Stimulated activated CD4-positive, alpha-beta T cell treated with anti-CD3 and anti-CD28 coated beads, Interleukin-1b, Interleukin-23, amount 100 ng/mL, for 48 hours (primary cell): ENCODE measurements at regions not wholly inside any gene's neighbourhood (a gene's known extent, or its start where the extent isn't known, plus 50 kb on each side); places are given as distances from the start of the nearest gene placed in this dataset.
"Not testable (repeated sequence)": the region's sequence is repeated elsewhere in the genome, so short reads cannot be mapped to it uniquely, and the experiment has no call there.

Source experiments
- DNase-seq: peaks from one replicate; pipeline ENCODE4 v3.0.0-alpha.2; 2020

DNA sequence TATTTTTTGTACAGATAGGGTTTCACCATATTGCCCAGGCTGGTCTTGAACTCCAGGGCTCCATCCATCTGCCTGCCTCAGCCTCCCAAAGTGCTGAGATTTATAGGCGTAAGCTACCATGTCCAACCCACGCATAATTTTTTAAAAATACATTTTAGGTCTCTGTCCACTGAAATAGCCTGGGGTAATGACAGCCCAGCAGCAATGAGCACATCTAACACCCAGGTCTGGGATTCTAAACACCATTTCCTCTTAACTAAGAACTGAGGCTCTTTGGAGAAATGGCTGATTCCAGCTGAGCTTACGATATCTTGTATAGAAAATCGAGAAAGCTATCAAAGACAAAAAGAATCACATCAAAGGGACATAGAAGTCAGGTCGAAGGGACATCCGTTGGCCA lies 245.3 kb downstream of the PARN start:
- DNase-seq = no peak

DNA sequence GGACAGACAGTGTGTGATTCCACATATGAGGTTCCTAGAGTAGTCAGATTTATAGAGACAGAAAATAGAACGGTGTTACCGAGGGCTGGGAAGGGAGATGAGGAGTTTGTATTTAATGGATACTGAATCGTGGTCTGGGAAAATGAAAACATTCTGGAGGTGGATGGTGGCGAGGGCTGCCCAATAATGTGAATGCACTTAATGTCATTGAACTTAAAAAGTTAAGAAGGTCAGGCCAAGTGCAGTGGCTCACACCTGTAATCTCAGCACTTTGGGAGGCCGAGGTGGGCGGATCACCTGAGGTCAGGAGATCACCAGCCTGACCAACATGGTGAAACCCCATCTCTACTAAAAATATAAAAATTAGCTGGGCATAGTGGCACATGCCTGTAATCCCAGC lies 246.2 kb downstream of the PARN start:
- DNase-seq = not testable (repeated sequence)

DNA sequence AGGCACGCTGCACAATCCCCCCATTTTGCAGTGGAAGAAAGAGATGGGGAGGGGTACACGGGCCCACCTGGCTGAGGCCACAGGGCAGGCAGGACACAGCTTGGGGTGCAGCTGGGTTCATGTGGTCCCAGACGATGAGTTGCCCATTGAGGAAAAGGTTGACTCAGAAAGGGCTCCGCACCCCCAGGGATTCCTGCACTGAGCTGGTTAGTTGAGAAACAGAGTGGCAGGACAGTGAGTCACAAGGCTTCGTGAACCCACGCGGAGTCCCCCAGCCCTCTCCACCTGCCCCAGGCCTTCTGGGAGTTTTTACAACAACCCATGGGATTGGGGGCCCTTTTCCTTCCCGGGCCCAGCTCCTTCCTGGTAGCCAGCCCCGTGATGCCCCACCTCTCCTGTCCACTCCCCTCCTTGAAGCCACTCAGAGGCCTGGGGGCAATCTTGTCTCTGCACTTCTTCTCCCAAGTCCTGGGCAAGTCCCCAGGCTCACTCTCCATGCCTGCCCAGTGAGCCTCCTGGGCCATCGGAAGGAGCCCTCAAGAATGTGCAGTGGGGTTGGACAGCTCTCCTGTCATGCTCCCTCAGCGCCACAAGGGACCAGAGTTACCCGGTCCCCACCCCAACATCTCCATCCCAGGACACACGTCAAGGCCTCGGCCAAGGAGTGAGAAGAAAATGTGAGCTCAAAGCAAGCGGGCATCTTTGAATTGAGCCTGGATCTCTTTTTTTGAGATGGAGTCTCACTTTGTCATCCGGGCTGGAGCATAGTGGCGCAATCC lies 251.2 kb downstream of the PARN start:
- no peak for DNase-seq

DNA sequence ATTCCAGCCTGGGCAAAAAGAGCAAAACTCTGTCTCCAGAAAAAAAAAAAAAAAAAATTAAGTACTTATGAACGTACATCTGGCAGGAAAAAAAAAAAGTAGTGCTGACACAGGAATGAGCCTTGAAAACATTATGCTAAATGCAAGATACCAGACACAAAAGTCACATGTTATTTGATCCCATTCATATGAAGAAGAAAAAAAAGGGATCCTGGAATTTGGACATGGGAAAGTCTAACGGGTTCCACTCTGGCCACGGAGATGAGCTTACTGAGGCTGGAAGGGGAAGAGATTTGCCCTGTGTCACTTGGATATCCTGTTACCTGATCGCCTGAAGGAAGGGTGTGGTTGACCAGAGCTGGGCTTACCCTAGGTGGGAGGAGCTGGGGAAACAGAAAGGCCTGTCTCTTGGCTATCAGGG lies 251.9 kb downstream of the PARN start:
- no peak for DNase-seq

DNA sequence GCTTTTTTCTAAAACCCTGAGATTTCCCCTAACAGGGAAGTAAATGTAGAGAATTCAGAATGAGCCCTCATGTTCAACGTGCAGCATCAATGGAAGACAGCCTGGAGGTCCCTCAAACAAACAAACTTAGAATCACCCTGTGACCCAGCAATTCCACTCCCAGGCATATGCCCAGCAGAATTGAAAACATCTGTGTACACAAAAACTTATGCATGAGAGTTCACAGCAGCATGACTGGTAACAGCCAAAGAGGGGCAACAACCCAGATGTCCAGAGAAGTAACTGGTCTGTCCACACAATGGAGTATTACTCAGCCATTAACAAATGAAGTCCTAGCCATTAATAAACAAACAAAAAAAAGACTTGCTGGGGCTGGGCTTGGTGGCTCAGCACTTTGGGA lies 252.7 kb downstream of the PARN start:
- DNase-seq = no peak

DNA sequence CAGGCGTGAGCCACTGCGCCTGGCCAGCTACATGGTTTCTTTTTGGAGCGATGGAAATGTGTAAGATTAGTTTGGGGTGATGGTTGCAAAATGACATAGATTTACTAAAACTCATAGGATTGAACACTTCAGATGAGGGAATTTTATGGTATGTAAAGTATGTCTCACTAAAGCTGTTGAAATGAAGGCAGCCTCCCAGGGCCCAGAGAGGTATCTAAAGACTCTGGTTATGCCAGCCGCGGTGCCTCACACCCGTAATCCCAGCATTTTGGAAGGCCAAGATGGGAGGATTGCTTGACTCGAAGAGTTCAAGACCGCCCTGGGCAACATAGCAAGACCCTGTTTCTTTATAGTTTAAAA lies 254.9 kb downstream of the PARN start:
- no peak for DNase-seq

DNA sequence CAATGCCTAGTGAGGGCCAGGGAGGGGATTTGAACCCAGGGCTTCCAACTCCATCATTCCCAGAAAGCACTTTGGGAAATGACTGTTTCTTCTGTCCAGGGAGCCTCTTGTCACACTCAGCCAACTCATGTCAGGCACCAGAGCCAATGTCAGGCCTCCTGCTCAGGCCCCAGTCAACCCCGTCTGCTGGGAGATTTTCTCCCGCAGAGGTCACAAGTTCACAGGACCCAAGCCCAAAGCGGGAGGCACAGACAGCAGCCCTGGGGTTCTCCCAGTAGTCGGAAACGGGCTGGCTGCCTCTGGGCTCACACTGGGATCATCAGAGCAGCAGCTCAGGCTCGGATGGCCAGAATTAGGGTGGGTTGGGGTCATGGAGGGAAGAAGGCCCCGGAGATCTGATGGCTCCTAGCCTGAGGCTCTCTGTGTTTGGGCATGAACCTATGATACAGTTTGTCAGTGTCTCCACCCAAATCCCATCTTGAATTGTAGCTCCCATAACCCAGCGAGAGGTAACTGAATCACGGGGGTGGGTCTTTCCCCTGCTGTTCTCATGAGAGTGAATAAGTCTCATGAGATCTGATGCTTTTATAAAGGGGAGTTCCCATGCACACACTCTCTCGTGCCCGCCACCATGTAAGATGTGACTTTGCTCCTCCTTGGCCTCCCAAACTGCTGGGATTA lies 255.5 kb downstream of the PARN start:
- no peak for DNase-seq

DNA sequence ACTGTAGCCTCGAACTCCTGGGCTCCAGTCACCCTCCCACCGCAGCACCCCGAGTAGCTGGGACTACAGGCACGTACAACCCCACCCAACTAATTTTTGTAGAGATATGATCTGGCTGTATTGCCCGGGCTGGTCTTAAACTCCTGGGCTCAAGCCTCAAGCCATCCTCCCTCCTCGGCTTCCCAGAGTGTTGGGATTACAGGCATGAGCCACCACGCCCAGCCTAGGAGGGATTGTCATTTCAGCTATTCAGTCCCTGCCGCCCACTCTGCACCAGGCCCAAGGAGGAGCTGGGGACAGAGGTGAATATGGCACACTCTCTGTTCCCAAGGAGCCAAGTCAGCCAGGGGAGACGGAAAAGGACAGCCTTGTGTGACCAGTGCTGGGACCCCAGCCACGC lies 256.2 kb downstream of the PARN start:
- no peak for DNase-seq

DNA sequence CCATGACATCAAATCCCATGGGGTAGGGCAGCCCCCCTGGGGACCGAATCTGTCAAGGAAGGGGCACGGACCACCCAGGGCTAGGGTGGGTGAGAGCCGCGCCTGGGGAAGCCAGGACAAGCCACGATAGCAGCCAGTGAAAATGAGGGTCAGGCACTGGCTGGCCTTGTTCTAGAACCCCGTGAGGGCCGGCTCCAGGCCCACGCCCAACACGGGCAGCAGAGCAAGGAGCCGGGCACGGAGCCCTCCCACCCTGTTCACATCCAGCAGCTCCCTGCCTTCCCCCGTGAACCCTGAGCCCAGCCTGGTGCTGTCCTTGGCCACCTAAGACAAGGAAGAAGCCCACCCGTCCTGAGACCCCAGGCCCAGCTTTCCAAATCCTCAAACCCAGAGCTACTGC lies 256.7 kb downstream of the PARN start:
- DNase-seq = no peak

DNA sequence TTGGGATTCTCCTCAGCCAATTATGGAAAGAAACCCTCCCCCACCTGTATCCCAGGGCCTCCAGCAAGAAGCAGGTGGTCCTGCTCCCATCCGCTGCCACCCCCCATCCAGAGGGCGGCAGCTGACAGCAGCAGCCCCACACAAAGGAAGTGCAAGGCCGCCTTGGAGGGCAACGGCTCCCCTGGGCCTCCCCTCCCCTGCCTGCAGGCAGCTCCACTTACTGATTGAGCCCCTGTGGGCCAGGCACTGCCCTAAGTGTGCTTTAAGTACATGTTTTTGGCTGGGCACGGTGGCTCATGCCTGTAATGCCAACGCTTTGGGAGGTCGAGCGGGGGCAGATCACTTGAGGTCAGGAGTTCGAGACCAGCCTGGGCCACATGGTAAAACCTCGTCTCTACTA lies 257.6 kb downstream of the PARN start:
- no peak for DNase-seq

DNA sequence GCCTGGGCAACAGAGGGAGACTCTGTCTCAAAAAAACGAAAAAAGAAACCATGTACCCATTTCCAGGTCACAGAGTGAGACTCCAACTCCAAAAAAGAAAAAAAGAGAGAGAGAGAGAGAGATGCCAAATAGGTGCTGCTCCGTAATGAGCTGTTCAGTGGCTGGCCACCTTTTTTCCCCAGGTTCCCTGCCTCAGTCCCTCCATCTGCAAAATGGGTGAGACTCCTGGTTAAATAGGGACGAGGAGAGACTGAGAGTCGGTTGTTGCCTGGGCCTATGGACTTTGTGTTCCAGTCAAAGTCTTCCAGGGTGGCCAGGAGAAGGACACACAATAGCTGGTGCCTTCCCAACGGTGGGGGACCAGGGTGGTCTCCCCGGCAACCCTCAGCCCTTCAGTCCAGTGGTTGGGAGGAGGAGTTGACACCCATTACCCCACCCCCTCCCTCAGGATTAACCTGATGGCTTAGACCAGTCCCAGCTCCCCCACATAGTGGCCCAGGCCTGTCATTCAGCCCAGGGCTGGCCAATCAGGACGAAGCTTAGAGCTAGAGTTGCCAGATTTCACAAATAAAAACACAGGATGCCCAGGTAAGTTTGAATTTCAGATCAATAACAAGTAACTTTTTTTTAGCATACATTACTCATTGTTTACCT lies 258.2 kb downstream of the PARN start:
- no peak for DNase-seq

DNA sequence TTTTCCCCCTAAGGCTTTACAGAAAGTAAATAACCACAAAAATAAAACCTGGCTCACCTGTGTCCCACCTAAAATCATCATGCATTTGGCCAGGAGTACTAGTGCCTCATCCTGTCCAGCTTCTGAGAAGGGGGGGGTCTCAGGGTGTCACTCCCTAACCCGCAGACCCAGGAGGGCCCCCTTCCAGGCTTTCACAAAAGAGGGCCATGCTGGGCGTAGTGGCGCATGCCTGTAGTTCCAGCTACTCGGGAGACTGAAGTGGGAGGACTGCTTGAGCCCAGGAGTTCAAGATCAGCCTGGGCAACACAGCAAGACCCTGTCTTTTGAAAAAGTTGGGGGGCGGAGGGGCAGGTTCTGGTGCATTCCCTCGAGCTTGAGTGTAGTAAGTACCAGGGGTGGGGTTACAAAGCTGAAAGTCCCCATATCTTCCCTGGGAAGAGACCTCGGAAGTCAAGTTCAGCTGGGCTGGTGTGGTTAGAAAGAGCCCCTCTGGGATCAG lies 259.3 kb downstream of the PARN start:
- DNase-seq = no peak

DNA sequence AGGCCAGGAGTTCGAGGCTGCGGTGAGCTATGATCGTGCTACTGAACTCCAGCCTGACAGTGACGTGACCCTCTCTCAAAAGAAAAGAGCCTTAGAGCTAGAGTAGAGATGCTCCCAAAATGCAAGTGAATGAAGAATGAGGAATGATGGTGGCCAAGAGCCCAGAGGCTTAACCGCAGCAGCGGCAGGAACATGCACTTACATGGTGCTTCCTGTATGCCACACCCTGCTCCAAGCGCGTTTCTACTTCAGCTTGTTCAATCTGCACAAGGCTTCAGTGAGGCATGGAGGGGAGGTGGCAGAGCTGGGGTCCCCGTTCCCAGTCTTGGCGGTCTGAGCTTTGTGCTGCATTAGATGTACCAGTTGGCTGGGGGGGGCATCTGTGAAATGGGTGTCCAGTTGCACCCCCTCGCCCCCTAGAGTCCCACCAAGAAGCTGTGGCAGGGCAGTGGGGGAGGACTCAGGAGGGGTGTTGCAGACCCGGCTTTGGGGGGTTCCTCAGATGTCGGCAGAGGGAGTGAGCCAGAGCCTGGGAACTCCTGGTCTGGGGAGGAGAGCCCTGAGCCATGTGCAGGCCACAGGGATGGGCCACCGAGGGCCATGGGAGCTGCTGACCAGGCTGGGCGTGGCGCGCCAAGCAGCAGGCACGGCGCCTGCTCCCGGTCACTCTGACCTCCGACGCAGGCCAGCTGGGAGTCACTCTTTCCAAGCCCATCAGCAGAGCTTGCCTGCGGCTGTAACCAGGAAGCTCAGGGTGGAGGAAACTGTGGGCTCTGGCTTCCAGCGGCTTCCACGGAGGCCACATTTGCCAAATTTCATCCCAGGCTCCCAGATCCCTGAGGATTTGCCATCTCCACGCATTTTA lies 260.1 kb downstream of the PARN start:
- DNase-seq = no peak

DNA sequence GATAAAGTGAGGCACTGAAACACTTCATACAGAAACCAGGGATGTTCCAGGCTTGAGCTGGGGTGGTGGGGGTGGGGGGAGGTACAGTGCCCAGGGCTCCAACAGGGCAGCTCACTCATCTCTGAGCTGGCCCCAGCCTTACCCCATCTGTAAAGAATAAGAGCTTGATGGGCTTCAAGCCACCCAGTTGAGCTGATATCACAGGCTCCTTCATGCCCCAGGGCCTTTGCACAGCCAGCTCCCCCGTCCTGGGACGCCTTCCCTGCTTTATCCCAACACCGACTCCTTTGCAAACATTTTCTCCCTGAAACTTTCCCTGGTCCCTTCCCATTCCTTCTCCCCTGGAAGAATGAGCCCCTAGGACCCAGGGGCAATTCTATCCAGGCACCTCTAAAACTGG lies 261.7 kb downstream of the PARN start:
- no peak for DNase-seq

DNA sequence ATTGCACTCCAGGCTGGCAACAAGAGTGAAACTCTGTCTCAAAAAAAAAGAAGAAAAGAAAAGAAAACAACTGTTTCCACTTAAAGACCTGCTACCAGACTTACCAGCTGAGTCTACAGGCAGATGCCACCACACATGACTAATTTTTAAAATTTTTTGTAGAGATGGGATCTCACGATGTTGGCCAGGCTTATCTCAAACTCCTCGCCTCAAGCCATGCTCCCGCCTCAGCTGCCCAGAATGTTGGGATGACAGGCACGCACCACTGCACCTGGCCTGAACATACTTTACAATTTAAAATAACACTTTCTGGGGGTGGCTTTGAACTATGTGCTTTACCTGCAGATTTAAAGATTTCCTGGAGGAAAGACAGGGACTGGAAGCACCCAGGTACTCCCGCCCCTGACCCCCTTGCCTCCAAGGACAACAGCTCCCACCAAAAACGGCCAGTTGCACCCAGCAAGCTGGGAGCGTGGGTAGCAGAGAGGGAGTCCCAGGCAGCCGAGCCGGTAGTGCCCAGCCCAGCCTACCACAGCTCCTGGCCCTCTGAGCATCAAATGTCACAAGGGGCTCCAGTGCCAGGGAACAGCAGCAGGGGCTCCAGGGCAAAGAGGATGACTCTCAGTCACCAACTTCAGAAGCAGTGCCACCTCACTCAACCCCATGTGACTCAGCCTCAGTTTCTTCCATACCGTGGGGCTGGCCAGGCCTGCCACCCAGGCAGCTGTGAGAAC lies 262.9 kb downstream of the PARN start:
- DNase-seq = no peak

DNA sequence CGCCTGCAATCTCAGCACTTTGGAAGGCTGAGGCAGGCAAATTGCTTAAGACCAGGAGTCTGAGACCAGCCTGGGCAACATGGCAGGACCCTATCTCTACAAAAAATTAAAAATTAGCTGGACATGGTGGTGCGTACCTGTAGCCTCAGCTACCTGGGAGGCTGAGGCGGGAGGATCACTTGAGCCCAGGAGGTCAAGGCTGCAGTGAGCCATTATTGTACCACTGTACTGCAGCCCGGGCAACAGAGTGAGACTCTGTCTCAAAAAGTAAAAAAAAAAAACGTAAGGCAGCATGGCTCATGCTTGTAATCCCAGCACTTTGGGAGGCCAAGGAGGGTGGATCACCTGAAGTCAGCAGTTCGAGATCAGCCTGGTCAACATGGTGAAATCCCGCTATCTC lies 263.6 kb downstream of the PARN start:
- DNase-seq = no peak

DNA sequence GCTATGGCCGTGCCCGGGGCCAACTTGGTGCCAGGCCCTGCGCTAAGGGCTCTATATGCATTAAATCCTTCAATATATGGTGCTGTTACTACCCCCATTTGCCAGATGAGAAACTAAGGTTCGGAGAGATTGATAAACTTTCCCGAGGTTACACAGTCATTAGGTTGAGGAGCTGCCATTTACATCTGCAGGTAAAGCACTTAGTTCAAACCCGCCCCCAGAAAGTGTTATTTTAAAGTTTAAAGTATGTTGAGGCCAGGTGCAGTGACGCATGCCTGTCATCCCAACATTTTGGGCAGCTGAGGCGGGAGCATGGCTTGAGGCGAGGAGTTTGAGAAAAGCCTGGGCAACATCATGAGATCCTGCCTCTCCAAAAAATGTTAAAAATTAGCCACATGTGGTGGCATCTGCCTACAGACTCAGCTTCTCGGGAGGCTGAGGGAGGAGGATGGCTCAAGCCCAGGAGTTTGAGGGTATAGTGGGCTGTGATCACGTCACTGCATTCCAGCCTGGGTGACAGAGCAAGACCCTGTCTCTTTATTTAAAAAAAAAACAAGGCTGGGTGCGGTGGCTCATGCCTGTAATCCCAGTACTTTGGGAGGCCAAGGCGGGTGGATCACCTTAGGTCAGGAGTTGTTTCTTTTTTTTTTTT lies 264.7 kb downstream of the PARN start:
- no peak for DNase-seq

DNA sequence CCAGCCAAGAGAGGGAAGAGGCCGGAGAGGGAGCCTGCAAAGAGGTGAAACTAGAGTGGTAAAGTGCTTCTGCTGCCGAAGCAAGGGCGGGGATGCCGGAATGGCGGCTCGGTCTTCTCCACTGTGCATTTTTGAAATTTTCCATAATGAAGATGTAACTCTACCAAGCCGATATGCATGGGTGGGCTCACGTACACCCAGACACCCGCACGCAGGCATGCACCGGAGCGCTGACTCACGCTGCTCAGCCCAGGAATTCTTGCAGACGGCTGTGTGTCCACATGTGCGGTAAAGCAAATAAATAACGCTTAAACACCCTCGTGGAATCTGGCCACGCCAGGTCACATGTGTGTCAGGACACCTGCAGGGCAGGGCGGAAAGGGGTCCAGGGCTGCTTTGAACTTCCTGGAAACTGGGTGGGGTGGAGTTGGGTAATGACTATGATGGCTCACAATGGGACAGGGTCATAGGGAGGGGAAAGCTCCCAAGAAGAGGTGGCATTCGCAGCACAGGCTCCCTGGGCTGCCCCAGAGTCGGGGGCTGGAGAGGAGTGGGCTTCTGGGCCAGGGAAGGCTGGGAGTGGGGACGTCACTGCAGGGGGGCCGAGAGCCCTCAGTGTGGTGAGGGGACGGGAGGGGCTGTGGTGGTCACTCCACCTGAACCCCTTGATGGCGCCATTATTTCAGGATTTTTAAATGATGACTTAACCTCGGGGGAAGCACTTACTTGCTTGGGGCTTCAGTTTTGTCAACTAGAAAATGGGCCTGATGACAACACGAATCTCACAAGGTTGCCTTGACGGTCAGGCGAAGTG lies 265.5 kb downstream of the PARN start:
- DNase-seq = no peak

DNA sequence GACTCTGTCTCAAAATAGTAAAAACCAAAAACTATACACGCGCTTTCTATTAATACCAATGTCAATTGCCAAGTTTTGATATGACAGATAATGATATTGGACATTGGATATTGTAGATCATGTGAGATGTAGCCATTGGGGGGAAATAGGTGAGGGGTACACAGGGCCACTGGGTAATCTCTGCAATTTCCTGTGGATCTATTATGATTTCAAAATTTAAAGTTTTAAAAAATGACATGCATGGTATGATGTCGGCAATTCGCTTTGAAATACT lies 266.0 kb downstream of the PARN start:
- no peak for DNase-seq

DNA sequence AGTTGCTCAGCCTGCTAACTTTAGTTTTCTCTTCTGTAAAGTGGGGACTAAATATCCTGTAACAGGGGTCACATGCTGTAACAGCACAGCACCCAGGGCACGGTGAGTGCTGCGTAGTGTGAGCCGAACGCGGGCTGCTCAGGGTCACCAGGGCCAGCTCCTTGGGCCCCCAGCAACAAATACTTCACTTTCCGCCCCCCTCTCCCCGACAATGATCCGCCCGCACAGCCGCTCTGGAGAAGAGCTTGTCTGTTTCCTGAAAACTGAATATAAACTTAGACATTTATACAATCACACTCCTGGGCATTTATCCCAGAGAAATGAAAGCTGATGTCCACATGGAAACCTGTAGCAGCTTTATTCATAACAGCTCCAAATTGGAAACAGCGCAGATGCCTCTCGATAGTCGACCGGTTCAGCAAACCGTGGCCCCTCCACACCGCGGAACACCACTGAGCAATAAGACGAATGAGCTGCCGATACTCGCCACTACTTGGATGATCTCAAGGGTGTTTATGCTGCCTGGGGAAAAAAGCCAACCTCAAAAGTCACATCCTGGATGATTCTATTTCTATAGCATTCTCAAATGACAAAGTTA lies 267.2 kb downstream of the PARN start:
- DNase-seq = no peak
